ENCODE measurements at regions not wholly inside any gene's neighbourhood (a gene's known extent, or its start where the extent isn't known, plus 50 kb on each side); places are given as distances from the start of the nearest gene placed in this dataset.

GRCh38 chr5:45094876-45095440, 286.2 kb downstream of the MRPS30 start:
- ChIA-PET POLR2A (no interaction called here), CTCF (no interaction called here)
- BruUV-seq (replicated peaks) = no TSS peak
- Histone ChIP-seq H3K79me2 (ENCODE audit: control insufficient read depth, insufficient read depth, low read length) (no peaks in the 10 kb centered on the region), H3K4me2 (ENCODE audit: insufficient read depth, low read length) (no peak overlapping the region), H3K9me1 (replicated peaks; ENCODE audit: control insufficient read depth, extremely low read depth, insufficient read depth, low read length) (no peaks in the 10 kb centered on the region), H3K27me3 (ENCODE audit: control insufficient read depth in 2 of 2, insufficient read depth in 2 of 2, low read length in 2 of 2) (no peaks in the 10 kb centered on the region), H4K20me1 (replicated peaks; ENCODE audit: control insufficient read depth, extremely low read depth, insufficient read depth, low read length) (no peaks in the 10 kb centered on the region), H3K4me3 (replicated peaks in 1 of 3; ENCODE audit: insufficient read depth in 1 of 3, low read depth in 1 of 3, low read length in 3 of 3) (no peak overlapping the region), H3K36me3 (ENCODE audit: control insufficient read depth in 2 of 2, extremely low read depth in 1 of 2, insufficient read depth in 2 of 2, low read length in 2 of 2) (no peaks in the 10 kb centered on the region), H3K9me3 (replicated peaks; ENCODE audit: control insufficient read depth, insufficient read depth, low read length) (no peaks in the 10 kb centered on the region), H3K9ac (replicated peaks; ENCODE audit: extremely low read depth, insufficient read depth, low read length) (no peak overlapping the region), H2AFZ (ENCODE audit: low read depth, low read length) (no peak overlapping the region), H3K4me1 (ENCODE audit: control insufficient read depth, extremely low read depth, insufficient read depth, low read length) (no peaks in the 10 kb centered on the region), H3K27ac (ENCODE audit: insufficient read depth, low read depth, low read length) (no peak overlapping the region)
- intact Hi-C loops (cut with micrococcal nuclease) (no loop called here), dilution Hi-C loops (cut with MboI; ENCODE audit: extremely low pct_ligation_motif_present, low sequenced_read_pairs) (no loop called here)
- TF ChIP-seq POLR2A (IDR thresholded peaks at IDR 0.05; ENCODE audit: low read depth, low read length) = no peak
- no peak for TF ChIP-seq CTCF (IDR thresholded peaks at IDR 0.05; ENCODE audit: extremely low read depth in 1 of 2, insufficient read depth in 1 of 2, low read depth in 1 of 2, low read length in 2 of 2)
- no peak for TF ChIP-seq MAX (IDR thresholded peaks at IDR 0.05; ENCODE audit: insufficient read depth, insufficient read length)
- no peak for TF ChIP-seq FOS (IDR thresholded peaks at IDR 0.05; ENCODE audit: borderline replicate concordance, insufficient read depth, low read length)
- no peak for TF ChIP-seq EZH2 (IDR thresholded peaks at IDR 0.05; ENCODE audit: borderline replicate concordance, low read depth, low read length, severe bottlenecking)
- TF ChIP-seq GATA2 (IDR thresholded peaks at IDR 0.05; ENCODE audit: insufficient read depth, insufficient read length, low read depth, low read length) = no peak
- TF ChIP-seq JUN (IDR thresholded peaks at IDR 0.05; ENCODE audit: borderline replicate concordance, insufficient read depth, insufficient read length, low read depth) = no peak
- no peak for TF ChIP-seq POLR2AphosphoS5 (IDR thresholded peaks at IDR 0.05; ENCODE audit: insufficient read depth, low read depth, low read length)
- no peak for TF ChIP-seq MYC (IDR thresholded peaks at IDR 0.05; ENCODE audit: low read depth, low read length)
- DNase-seq (ENCODE audit: low read depth, low spot score) = no peak
- no peak for FAIRE-seq
